Astrocyte of the cerebellum (primary cell): ENCODE measurements at regions not wholly inside any gene's neighbourhood (a gene's known extent, or its start where the extent isn't known, plus 50 kb on each side); places are given as distances from the start of the nearest gene placed in this dataset.
"Not testable (repeated sequence)": the region's sequence is repeated elsewhere in the genome, so short reads cannot be mapped to it uniquely, and the experiment has no call there.

Experiments used
- DNase-seq: peaks from one replicate; pipeline ENCODE4 v3.0.0-alpha.2; 2011; ENCODE audit warnings: low read depth
- H3K4me3 ChIP-seq: 2 replicates; pipeline ENCODE4 v1.5.1; 2011; ENCODE audit warnings: mild to moderate bottlenecking, low read depth, low read length, moderate library complexity
- CTCF ChIP-seq: IDR thresholded peaks from 2 replicates; pipeline ENCODE4 v1.5.1; 2012; ENCODE audit warnings: low read length, low read depth, moderate library complexity, mild to moderate bottlenecking; ENCODE audit errors: missing control alignments
- in situ Hi-C: cut with HindIII; loops from 2 replicates; pipeline ENCODE4 v1.10.0; 2017; ENCODE audit warnings: low sequenced_read_pairs

GRCh38 chr7:112982441-112983063 lies 104.1 kb downstream of the GPR85 start:
- no peak overlapping the region for H3K4me3 ChIP-seq
- TF ChIP-seq CTCF, result no peak
- no peak for DNase-seq
- in situ Hi-C loops, result no loop called here

- TF ChIP-seq CTCF, result no peak
- DNase-seq, result no peak
- in situ Hi-C loops, result no loop called here
Observed at GRCh38 chr7:112981966-112982365, 104.7 kb downstream of the GPR85 start.

GRCh38 chr7:112979055-112979454 lies 107.6 kb downstream of the GPR85 start:
- in situ Hi-C loops, H3K4me3 ChIP-seq, DNase-seq: not testable (repeated sequence)

More at GRCh38 chr7:112981966-112982365, 104.7 kb downstream of the GPR85 start:
- no peak overlapping the region for H3K4me3 ChIP-seq

GRCh38 chr7:112977244-112977955 lies 109.2 kb downstream of the GPR85 start:
- in situ Hi-C loops, DNase-seq, H3K4me3 ChIP-seq: not testable (repeated sequence)

- peak; percentile 12 for TF ChIP-seq CTCF
- H3K4me3 ChIP-seq, result no peak overlapping the region
- in situ Hi-C loops, result no loop called here
- no peak for DNase-seq
Observed at GRCh38 chr7:112970771-112971170, 115.9 kb downstream of the GPR85 start.

GRCh38 chr7:112969946-112970345 lies 116.7 kb downstream of the GPR85 start:
- DNase-seq, result no peak
- in situ Hi-C loops, result no loop called here
- no peak for TF ChIP-seq CTCF
- H3K4me3 ChIP-seq, result no peak overlapping the region

GRCh38 chr7:112965506-112965905 lies 121.1 kb downstream of the GPR85 start:
- TF ChIP-seq CTCF, result no peak
- H3K4me3 ChIP-seq, result no peak overlapping the region
- in situ Hi-C loops, result no loop called here
- no peak for DNase-seq
